Right hindlimb (tissue), 1 donor: ENCODE measurements at regions not wholly inside any gene's neighbourhood (a gene's known extent, or its start where the extent isn't known, plus 50 kb on each side); places are given as distances from the start of the nearest gene placed in this dataset.

ENCODE experiments used
- DNase-seq: peaks from one replicate; pipeline ENCODE4 v3.0.0-alpha.2; 2018

DNA sequence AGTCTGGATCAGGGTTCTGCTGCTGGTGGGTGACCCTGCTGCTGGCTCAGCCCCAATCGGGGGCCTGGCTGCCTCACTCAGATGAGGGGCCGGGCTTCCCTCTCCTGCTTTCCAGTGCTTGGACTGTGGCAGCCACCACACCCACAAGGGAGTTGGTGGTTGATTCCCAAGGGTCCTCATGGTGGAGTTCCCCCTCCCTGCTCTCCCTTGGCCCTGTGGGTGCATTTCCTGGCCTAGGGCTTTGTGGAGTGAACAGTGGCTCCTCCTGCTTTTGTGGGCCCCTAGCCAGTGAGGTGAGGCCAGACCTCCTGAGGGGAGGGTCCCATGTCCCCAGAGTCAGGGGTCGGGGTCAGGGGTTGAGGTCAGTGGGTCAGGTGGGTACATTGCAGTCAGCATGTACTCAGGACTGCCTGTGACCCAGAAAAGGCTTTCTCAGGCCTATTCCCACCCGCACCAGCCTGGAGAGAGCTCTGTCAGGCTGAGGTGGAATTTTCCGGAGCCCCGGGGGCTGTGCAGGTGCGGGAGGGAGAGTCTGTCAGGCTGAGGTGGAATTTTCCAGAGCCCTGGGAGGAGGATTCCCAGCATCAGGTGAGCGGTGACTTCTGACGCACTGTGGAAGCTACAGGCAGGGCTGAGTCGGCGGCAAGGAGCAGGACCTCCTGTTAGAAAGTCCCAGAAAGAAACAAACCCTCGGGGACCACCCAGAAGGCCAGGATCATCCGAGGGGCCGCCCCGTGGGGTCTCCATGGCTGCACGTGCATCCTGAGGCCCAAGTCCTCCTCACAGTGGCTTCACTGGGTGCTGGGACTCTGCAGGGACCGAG, 94.4 kb upstream of the INSIG1 start:
- no peak for DNase-seq

DNA sequence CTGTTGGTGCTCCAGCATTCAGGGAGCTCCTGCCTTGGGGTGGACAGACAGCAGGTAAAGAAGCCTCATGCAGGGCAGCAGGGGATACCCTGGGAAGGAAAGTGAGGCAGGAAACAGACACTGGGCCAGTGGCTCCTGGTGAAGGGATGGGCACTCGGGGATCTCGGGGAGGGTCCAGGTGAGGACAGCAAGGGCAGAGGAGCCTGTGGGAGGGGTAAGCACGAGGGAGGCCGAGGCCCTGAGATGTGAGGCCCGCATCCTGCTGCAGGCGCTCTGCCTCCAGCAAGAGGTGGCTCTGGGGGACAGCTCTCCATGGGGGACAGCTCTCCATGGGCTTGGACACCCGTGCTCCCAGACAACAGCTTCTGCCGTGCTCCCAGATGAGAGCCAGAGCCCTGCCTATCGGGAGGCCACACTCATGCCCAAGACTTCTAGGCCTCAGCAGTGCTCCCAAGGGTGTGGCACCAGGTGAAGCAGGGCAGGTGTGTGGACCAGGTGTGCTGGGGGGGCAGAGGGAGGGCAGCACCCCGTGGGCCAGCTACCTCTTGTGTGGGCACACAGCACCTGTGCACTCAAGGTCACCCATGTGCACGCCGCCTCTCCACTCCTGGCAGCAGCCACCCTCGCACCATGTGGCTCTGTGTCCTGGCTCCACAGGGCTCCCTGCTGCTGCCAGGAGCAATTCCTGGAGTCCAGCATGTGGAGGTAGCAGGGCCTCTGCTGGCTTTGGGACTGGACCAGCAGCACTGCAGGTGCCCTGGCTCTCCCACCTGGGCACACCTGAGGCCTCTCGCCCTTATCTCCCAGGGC, 93.6 kb upstream of the INSIG1 start:
- DNase-seq: no peak

DNA sequence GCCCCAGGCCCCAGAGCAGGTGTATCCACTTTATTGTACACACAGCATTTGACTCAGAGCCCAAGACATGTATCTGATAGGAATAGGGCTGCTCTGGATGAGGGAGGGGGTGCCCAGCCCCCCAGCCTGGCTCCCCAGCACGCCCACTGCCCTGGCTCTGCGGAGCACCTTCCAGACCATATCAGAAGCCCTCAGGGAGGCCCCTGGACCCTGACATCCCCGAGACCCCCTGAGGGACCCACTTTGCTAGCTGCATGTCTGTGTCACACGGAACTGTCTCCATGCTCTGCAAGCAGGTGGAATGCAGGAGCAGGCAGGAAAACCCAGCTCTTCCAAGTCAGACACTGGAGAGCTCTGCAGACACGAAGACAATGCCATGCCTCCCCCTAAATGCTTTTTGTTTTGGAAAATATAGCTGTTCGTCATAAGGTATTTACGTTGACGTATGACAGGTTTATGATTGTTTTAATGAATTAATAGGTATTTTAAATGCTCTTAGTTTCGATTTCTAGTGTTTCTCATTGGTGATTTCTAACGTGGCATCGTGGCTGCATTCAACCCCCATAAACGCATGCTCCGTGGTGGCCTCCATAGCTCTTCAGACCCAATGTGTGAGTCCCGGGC, 92.8 kb upstream of the INSIG1 start:
- no peak for DNase-seq

DNA sequence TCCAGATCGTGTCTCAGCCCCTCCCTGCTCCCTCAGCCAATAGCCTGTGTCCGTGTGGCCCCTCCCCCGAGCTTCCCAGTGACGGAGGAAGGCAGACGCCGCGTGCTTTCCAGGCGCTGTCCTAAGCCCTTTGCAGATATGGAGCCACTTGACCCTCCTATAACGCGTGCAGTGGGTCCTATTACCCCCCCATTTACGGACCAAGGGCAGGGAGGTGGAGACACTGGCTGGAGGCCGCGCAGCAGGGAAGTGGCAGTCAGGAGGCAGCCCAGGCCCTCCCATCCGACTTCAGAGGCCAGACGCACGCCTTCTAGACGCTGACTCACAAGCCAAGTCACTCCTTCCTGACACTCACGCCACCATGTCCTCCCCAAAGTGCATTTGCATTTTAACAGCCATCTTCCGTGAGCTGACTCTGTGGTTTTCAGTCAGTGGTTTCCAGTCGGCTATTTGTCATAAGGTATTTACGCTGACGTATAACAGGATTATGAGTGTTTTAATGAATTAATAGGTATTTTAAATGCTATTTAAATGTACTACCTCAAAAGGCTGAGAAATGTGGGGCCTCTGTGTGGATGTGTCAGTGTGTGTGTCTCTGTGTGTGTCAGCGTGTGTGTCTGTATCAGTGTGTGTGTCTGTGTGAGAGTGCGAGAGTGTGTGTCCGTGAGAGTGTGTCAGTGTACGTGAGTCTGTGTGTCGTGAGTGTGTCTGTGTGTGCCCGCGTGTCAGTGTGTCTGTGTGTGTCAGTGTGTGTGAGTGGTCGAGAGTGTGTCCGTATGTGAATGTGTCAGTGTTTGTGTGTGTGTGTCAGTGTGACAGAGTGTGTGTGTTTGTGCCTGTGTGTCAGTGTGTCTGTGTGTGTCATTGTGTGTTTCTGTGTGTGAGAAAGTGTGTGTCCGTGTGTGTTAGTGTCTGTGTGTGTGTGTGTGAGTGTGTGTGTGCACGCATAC, 92.0 kb upstream of the INSIG1 start:
- DNase-seq: peak; percentile 88

DNA sequence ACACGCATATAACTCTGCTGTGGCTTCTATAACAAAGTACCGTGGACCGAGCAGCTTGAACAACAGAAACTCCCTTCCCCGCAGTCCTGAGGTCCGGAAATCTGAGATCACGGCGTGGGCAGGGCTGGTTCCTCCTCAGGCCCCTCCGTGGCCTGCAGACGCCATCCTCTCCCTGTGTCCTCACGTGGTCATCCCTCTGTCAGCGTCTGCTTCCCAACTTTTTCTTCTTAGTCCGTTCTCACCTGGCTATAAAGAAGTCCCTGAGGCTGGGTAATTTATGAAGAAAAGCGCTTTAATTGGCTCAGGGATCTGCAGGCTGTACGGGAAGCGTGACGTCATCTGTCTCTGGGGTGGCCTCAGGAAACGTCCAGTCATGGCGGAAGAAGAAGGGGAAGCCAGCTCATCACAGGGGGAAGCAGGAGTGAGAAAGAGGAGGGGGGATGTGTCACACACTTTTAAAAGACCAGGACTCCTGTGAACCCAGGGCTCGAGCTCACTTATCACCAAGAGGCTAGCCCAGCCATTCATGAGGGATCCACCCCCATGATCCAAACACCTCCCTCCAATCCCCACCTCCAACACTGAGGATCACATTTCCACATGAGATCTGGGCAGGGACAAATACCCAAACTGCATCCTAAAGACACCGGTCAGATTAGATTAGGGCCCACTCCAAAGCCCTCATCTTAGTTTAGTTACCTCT, 91.2 kb upstream of the INSIG1 start:
- peak; percentile 79 for DNase-seq

DNA sequence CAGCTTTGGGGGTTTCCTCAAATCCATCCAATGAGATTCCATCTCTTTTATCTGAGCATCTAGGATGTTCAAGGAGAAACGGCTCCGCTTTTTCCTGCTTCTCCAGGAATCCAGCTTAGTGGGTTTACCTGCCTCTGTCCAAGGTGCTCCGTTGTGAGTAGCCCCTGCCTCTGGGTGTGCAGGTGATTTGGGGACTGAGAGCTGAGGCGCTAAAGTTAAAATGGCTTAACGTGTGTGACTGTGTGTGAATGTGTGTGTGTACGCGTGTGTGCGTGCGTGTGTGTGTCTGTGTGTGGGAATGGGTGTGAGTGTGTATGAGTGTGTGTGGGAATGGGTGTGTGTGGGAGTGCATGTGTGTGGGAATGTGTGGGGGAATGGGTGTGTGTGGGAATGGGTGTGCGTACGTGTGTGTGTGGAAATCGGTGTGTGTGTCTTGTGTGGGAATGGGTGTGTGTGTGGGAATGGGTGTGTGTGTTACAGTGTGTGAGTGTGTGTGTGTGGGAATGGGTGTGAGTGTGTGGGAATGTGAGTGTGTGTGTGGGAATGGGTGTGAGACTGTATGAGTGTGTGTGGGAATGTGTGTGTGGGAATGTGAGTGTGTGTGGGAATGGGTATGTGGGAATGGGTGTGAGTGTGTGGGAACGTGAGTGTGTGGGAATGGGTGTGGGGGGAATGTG, 90.2 kb upstream of the INSIG1 start:
- no peak for DNase-seq

DNA sequence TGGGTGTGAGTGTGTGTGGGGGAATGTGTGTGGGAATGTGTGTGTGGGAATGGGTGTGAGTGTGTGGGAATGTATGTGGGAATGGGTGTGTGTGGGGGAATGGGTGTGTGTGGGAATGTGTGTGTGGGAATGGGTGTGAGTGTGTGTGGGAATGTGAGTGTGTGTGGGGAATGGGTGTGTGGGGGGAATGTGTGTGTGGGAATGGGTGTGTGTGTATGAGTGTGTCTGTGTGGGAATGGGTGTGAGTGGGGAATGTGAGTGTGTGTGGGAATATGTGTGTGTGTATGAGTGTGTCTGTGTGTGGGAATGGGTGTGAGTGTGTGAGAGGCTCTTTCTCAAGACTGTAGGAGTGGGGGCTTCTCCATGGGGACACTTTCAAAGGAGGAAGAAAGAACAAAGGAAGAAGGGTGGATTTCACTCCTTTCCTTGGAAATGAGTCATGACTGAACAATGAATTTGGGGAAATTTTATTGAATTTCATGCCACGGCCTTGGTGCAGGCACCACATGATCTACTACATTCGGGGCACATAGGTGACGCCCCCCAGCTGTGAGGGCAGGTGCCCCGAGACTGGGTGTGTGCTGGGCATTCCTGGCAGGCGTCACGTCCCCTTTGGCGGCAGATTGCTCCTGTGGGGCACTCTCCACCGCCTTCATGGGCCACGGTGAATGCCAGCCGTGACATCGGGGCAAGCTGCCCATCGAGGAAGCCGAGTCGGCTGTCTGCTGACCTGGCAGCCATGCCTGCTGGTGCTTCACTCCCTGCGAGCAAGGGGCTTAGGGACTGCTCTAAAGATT, 88.8 kb upstream of the INSIG1 start:
- peak; percentile 37 for DNase-seq

DNA sequence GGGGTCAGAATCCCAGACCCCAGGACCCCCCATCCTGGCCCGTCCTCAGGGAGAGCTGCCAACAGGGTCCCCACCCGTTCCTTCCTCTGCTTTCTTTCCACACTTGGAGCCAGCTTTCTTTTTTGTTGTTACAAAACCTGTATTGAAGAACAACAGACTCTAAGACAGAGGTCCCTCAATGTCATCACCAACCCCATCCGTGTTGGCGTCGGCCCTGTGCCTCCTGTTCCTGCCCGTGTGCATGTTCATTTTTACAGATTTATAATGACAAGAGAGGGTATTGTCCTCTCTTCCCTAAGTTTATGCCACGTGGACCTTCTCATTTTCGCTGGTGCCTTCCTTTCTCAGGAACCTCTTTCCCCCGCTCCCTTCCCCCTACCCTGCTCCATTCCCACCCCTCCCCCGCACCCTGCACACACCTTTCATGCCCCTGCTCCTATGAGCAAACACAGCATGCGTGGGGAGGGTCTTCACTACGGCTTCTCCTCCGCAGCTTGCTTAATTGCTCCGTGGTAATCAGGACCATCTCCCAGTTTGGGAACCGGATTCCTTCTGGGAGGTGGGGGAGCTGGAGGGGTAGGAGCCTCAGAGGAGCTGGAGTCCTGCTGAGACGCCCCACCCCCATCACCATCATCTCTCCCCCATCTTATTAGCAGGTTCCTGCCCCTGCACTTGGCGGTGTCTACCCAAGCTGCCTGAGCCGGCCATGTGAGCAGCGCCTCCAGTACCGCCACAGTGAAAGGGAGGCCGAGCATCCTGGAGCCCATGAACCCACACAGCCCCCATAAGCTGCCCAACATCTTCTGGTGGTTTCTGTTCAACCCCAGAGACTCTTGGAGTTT, 88.0 kb upstream of the INSIG1 start:
- DNase-seq: peak; percentile 18

DNA sequence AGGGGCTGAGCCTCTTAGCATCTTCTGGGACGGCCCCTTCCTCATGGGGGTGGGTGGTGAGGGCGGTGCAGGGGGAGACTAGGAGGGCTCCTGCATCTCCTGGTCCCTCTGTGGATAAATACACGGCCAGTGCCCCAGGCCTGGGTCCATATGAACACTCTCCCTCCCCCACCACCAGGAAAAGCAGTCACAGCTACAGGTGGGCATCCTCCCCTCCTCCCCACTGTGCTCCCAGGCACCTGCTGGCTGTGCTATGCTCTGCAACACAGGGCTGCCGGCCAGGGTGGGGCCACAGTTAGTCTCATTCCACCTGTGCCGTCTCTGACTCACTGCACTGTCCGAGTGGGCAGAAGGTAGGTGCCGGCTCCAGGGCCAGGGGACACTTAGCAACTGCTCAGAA, 87.3 kb upstream of the INSIG1 start:
- no peak for DNase-seq

DNA sequence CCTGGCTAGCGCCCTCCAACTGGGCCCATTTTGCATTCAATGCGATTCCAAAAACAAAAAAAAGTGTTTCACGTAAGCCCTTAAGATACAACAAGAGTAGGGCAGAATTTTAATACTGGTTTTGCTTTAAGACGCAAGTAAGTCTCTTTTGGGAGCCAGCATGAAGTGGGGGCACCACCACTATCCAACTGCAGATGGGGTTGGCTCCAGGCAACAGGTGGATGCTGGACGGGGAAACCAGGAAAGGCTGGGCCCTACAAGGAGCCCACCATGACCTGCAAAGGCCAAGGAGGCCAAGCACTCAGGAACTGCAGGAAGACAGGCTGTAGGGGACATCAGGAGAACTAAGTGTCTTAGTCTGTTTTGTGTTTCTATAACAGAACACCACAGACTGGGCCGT, 86.5 kb upstream of the INSIG1 start:
- no peak for DNase-seq

DNA sequence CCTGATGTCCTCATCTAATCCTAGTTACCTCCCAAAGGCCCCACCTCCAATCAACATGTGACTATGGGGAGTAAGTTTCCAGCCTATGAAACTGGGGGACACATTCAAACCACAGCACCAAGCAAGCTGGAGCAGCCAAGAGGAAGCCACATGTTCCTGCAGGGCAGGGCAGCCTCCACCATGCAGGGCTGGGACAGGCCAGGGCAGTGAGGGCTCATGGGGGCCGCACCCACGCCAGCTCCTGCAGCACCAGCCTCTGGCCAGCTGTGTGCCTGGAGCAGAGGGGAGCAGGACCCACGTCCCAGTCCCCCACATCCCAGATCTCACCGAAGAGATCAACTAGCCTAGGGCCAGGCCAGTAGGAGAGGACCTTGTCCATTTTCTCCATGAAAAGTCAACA, 85.9 kb upstream of the INSIG1 start:
- no peak for DNase-seq

DNA sequence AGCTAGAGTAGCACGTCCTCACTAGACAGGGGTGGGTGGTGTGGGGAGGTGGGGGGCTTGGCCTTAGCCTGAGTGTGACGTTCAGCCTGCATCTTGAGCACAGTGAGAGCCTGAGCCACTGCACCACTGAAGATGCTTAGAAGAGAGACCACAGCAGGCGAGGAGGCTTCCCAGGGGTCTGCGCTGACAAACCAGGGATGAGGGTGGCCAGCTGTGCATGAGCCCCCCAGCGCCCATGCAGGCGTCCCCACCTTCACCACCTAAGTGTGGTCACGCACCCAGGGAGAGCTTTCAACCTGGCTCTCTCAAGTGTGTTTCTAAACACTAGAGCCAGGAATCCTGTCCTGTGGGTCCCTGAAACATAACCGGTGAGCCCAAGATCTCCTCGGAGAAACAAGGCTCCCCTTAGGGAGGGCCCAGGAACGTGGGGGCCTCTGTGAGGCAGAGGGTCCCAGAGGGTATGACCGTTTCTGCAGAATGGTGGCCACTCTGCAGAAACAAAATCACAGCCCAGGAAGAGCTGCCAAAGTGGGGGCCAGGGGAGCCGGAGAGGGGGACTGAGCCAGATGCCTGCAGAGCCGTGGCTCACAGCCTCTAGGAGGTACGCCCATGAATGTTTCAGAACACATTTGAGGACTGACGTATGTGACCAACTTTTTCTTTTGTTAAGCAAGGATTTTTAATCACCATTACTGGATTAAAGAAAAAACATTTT, 85.2 kb upstream of the INSIG1 start:
- DNase-seq: no peak

DNA sequence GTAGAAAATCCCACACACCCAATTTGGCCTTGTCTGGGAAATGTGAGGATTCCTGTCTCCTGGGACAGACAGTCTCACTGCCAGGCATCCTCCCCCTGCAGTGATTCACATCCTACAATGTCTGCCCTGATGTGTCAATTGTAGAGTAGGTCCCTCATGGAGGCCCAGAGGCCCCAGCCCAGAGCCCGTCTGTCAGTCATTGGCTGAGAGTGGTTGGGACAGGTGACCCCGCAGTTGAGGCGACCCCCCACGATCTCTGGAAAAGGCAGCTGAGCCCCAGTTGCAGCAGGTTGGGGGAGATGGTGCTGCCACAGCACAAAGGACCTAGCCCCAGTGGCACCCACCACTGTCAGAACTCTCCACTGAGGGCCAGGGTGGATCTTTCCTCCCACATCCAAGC, 84.3 kb upstream of the INSIG1 start:
- no peak for DNase-seq

DNA sequence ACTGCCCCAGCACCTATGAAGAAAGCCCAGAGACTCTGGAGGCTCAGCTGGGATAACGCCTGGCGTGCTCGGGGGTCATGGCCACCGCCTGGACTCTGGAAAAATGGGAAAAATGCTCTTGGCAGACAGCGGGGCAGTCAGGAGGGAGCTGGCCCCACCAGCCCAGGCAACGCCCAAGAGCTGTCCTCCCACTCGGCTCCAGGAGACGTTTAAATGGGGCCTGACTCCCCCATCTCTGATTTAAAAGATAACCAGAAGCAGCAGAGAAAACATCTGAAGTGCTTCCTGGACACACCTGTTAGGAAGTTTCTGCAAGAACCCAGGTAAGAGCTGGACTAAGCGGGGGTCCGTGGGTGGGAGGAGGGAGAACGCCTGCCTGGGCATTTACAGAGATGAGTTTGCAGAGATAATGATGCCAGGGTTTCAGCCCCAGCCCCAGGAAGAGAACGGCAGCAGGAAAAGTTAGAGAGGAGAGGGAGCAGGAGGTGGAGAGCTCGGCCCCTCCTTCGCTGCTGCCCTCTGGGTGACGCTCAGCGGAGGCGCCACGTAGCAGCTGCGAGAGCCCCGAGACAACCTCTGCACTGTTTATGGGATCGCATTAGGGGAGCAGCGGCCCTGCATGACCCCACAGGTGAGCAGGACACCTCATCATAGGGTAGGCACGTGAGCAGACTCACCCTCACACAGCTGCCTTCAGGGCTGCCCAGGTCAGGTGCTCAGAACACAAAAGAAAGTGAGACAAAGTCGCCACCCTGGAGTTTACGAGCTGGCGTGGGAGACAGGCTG, 83.5 kb upstream of the INSIG1 start:
- no peak for DNase-seq

DNA sequence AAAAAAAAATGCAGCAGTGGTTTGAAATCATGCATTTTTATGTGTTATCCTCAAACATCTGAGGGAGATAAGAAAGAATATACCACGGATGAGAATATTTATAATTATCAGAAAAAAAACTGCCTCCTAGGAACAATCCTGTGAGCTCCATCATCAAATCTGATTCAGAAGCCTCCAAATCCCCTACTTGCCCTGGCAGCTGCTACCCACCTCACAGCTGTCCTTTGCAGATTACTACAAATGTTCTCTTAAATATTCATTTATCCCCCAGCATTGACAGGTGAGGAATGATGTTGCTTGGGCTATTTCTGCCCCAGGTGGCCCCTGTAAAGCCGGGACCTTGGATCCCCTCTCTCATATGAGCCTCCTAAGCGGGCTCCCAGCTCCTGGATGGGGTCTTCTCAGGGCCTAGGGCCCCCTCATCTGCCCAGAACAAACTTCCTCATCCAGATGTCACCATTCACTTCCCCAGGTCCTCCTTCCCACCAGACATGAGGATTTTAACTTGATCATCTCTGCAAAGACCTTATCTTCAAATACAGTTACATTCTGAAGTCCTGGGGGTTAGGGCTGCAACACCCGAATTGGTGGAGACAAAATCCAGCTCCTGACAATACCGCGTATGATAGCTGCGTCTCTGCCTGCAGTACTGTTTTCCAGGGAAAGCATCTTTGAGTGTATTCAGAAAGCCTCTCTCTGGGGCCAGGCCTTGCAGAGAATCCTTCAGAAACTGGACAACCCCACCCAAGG, 81.9 kb upstream of the INSIG1 start:
- DNase-seq: no peak

DNA sequence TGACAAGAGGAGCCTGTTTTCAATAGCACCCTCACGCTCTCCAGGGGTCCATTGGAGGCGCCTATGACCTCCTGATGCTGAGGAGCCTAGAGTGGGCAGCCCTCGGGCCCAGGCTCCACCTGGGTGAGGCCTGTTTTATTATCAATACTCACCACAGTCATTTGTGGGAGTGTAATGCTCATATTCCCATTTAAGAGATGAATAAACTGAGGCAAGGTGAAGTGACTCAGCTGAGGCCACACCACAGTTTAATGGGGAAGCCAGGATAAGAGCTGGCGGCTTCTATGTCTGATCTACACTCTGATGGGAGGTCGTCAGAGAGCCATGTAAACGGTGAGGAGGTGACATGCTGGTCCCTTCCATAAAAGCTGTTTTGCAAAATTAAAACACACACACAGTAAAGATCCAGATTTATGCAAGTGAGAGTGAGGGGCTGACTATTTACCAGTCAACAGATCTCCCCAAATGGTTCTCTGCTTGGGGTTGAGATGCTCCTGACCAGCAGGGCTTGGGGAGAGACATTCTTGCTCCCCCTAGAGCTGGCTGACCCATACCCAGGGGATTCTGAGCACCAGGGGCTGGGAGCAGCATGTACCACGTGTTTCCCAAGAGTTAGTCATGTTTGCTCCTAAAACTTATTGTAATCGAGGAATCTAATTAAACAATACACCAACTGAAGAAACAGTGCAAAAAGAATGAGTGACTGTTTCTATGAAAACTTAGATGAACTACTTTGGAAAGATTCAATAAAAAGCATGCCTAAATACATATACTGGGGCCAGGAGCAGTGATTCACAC, 81.0 kb upstream of the INSIG1 start:
- DNase-seq: no peak
